Peyer's patch (tissue), 4 donors: ENCODE measurements at regions not wholly inside any gene's neighbourhood (a gene's known extent, or its start where the extent isn't known, plus 50 kb on each side); places are given as distances from the start of the nearest gene placed in this dataset.

ENCODE experiments used
- POLR2A ChIP-seq, 2 donors: fragments of 450-650 bp; IDR thresholded peaks; one replicate each; pipeline ENCODE4 v1.5.1; 2017; ENCODE audit warnings: antibody characterized with exemption in 2 of 2, mild to moderate bottlenecking in 2 of 2, moderate library complexity in 2 of 2
- TF ChIP-seq, protein P1 (sequence below), 6 experiments: fragments of 450-650 bp in 4 of 6; fragments of 200-600 bp in 2 of 6; sonication (generic) in 1 of 6; IDR thresholded peaks; one replicate each; pipeline ENCODE4 v1.5.1; 2017 to 2019; ENCODE audit warnings: antibody characterized with exemption in 6 of 6, mild to moderate bottlenecking in 3 of 6, moderate library complexity in 1 of 6

GRCh38 chr22:35008213-35008612 lies 57.7 kb upstream of the ISX start:
- TF ChIP-seq, protein P1, sequence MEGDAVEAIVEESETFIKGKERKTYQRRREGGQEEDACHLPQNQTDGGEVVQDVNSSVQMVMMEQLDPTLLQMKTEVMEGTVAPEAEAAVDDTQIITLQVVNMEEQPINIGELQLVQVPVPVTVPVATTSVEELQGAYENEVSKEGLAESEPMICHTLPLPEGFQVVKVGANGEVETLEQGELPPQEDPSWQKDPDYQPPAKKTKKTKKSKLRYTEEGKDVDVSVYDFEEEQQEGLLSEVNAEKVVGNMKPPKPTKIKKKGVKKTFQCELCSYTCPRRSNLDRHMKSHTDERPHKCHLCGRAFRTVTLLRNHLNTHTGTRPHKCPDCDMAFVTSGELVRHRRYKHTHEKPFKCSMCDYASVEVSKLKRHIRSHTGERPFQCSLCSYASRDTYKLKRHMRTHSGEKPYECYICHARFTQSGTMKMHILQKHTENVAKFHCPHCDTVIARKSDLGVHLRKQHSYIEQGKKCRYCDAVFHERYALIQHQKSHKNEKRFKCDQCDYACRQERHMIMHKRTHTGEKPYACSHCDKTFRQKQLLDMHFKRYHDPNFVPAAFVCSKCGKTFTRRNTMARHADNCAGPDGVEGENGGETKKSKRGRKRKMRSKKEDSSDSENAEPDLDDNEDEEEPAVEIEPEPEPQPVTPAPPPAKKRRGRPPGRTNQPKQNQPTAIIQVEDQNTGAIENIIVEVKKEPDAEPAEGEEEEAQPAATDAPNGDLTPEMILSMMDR (IDR thresholded peaks at IDR 0.05) = no peak
- TF ChIP-seq POLR2A (IDR thresholded peaks at IDR 0.05) = no peak
